DOHH2 (cell line): ENCODE measurements at regions not wholly inside any gene's neighbourhood (a gene's known extent, or its start where the extent isn't known, plus 50 kb on each side); places are given as distances from the start of the nearest gene placed in this dataset.

ENCODE experiments used
- H3F3A ChIP-seq: fragments of 200-600 bp; sonication (generic), shearing (Covaris generic); 2 replicates; pipeline ENCODE4 v1.6.0; 2016; ENCODE audit warnings: antibody characterized with exemption, mild to moderate bottlenecking; ENCODE audit not compliant: control insufficient read depth, insufficient read depth
- H3K27ac ChIP-seq: fragments of 200-600 bp; sonication (generic); 2 replicates; pipeline ENCODE4 v1.5.1; 2014; ENCODE audit warnings: low read depth, mild to moderate bottlenecking, low read length, moderate library complexity
- H3K27me3 ChIP-seq: fragments of 200-600 bp; sonication (generic); 2 replicates; pipeline ENCODE4 v1.6.1; 2014; ENCODE audit warnings: mild to moderate bottlenecking, low read length, mixed read lengths; ENCODE audit not compliant: control insufficient read depth
- H3K36me3 ChIP-seq: fragments of 200-600 bp; sonication (generic); 2 replicates; pipeline ENCODE4 v1.6.1; 2014; ENCODE audit warnings: mild to moderate bottlenecking, low read length, moderate library complexity, mixed read lengths; ENCODE audit not compliant: control insufficient read depth
- H3K4me1 ChIP-seq: fragments of 200-600 bp; sonication (generic); 2 replicates; pipeline ENCODE4 v1.6.1; 2014; ENCODE audit warnings: mild to moderate bottlenecking, low read length, mixed read lengths; ENCODE audit not compliant: control insufficient read depth
- H3K4me2 ChIP-seq: fragments of 200-600 bp; sonication (generic); 2 replicates; pipeline ENCODE4 v1.6.0; 2014; ENCODE audit warnings: mild to moderate bottlenecking, low read length, moderate library complexity
- H3K4me3 ChIP-seq: fragments of 200-600 bp; sonication (generic); 2 replicates; pipeline ENCODE4 v1.5.1; 2014; ENCODE audit warnings: mild to moderate bottlenecking, low read length, mixed read lengths
- H3K79me2 ChIP-seq: fragments of 200-600 bp; sonication (generic); 2 replicates; pipeline ENCODE4 v1.6.1; 2014; ENCODE audit warnings: mild to moderate bottlenecking, low read length, mixed read lengths; ENCODE audit not compliant: control insufficient read depth
- H3K9me2 ChIP-seq: fragments of 200-600 bp; sonication (generic); replicated peaks from 2 replicates; pipeline ENCODE4 v1.6.1; 2014; ENCODE audit warnings: mild to moderate bottlenecking, low read length, mixed read lengths; ENCODE audit not compliant: control insufficient read depth
- H3K9me3 ChIP-seq: fragments of 200-600 bp; sonication (generic); 2 replicates; pipeline ENCODE4 v1.6.1; 2014; ENCODE audit warnings: antibody characterized with exemption, low read length, mixed read lengths; ENCODE audit not compliant: control insufficient read depth, insufficient read depth
- H4K20me1 ChIP-seq: fragments of 200-600 bp; sonication (generic); 2 replicates; pipeline ENCODE4 v1.6.0; 2014; ENCODE audit warnings: low read depth, mild to moderate bottlenecking, antibody characterized with exemption, low read length, moderate library complexity; ENCODE audit not compliant: control insufficient read depth, insufficient read depth
- CTCF ChIP-seq: fragments of 200-600 bp; sonication (generic); IDR thresholded peaks from one replicate; pipeline ENCODE4 v1.5.1; 2014; ENCODE audit warnings: antibody characterized with exemption, mild to moderate bottlenecking, low read depth, low read length; ENCODE audit not compliant: poor library complexity, severe bottlenecking
- EZH2phosphoT487 ChIP-seq: fragments of 200-600 bp; sonication (generic); IDR thresholded peaks from 2 replicates; pipeline ENCODE4 v1.6.1; 2017; ENCODE audit warnings: borderline replicate concordance, mild to moderate bottlenecking, antibody characterized with exemption, low read length, moderate library complexity, mixed read lengths

GRCh38 chr5:166293892-166294291 is 1997.6 kb upstream of the WWC1 start:
- Histone ChIP-seq H3K36me3 (no peaks in the 10 kb centered on the region), H4K20me1 (no peaks in the 10 kb centered on the region), H3K4me1 (no peaks in the 10 kb centered on the region), H3K27me3 (no peaks in the 10 kb centered on the region), H3K9me3 (no peaks in the 10 kb centered on the region), H3K4me3 (no peak overlapping the region), H3K4me2 (no peak overlapping the region), H3K79me2 (no peaks in the 10 kb centered on the region), H3F3A (no peaks in the 10 kb centered on the region), H3K27ac (no peak overlapping the region), H3K9me2 (no peaks in the 10 kb centered on the region)
- TF ChIP-seq EZH2phosphoT487 (no peak), CTCF (no peak)

- TF ChIP-seq CTCF, result no peak
- TF ChIP-seq EZH2phosphoT487, result no peak
- no peaks in the 10 kb centered on the region for H4K20me1 ChIP-seq
These were observed 1989.3 kb upstream of the WWC1 start for GRCh38 chr5:166302166-166302565.

GRCh38 chr5:166317425-166317824 is 1974.0 kb upstream of the WWC1 start:
- no peak for TF ChIP-seq CTCF
- TF ChIP-seq EZH2phosphoT487, result no peak
- no peaks in the 10 kb centered on the region for H3K27me3 ChIP-seq
- no peaks in the 10 kb centered on the region for H3K9me3 ChIP-seq
- no peaks in the 10 kb centered on the region for H3K9me2 ChIP-seq
- no peaks in the 10 kb centered on the region for H3K79me2 ChIP-seq
- H3F3A ChIP-seq, result no peaks in the 10 kb centered on the region
- H3K4me1 ChIP-seq, result no peaks in the 10 kb centered on the region
- no peaks in the 10 kb centered on the region for H4K20me1 ChIP-seq
- H3K27ac ChIP-seq, result no peak overlapping the region
- no peaks in the 10 kb centered on the region for H3K36me3 ChIP-seq
- H3K4me2 ChIP-seq, result no peak overlapping the region
- H3K4me3 ChIP-seq, result no peak overlapping the region

More at GRCh38 chr5:166302166-166302565, 1989.3 kb upstream of the WWC1 start:
- Histone ChIP-seq H3K79me2 (no peaks in the 10 kb centered on the region), H3F3A (no peaks in the 10 kb centered on the region), H3K4me1 (0 out of 2 replicates have a peak, but pooled peaks cover 4% of the 10 kb centered on the region), H3K27me3 (no peaks in the 10 kb centered on the region), H3K27ac (no peak overlapping the region), H3K9me2 (no peaks in the 10 kb centered on the region), H3K9me3 (no peaks in the 10 kb centered on the region; the same call in 1 of the 2 replicates), H3K36me3 (no peaks in the 10 kb centered on the region), H3K4me2 (no peak overlapping the region), H3K4me3 (no peak overlapping the region)
